ENCODE measurements at regions not wholly inside any gene's neighbourhood (a gene's known extent, or its start where the extent isn't known, plus 50 kb on each side); places are given as distances from the start of the nearest gene placed in this dataset.

DNA sequence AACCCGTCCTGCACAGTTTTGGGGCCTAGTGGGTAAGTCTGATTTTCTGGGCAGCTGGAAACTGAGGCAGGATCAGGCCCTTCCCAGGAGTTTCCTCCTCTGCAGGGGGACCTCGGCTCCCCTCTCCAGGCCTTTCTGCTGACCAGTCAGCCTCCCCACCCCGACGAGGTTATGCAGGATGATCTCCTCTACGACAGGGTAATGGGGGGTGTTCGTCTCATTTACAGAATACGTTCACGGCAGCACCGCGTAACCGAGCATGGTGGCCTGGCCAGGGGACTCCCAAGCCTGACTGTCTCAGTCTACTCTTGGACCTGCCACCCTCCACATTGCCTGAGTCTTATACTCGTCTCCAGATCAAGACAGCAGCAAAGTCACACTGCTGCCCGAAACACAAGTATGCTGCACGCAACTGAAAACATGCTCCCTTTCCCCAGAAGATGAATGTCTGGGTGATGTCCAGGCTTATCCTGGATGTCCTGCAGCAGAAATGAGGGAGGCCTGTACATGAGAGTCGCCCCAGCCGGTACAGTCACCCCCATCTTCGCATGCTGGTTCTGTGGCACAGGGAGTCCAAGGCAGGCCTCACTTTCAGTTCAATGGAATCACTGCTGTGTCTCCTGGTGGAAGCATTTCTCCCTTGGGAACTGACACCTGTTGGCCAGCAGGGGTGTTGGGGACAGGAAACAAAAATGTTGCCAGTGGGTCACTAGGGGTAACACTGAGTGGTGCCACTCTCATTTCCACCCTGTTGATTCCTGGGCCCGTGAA, 120.8 kb downstream of the SOX1 start:
- FAIRE-seq (no peak), DNase-seq (ENCODE audit: low read depth, low spot score) (no peak)
- Histone ChIP-seq H3K4me3 (replicated peaks in 1 of 3; ENCODE audit: insufficient read depth in 1 of 3, low read depth in 1 of 3, low read length in 3 of 3) (no peak overlapping the region), H3K9me3 (replicated peaks; ENCODE audit: control insufficient read depth, insufficient read depth, low read length) (peaks cover 3% of the 10 kb centered on the region), H3K27me3 (ENCODE audit: control insufficient read depth in 2 of 2, insufficient read depth in 2 of 2, low read length in 2 of 2) (no peaks in the 10 kb centered on the region), H3K4me2 (ENCODE audit: insufficient read depth, low read length) (no peak overlapping the region), H2AFZ (ENCODE audit: low read depth, low read length) (no peak overlapping the region), H3K9me1 (replicated peaks; ENCODE audit: control insufficient read depth, extremely low read depth, insufficient read depth, low read length) (no peaks in the 10 kb centered on the region), H4K20me1 (replicated peaks; ENCODE audit: control insufficient read depth, extremely low read depth, insufficient read depth, low read length) (no peaks in the 10 kb centered on the region), H3K27ac (ENCODE audit: insufficient read depth, low read depth, low read length) (no peak overlapping the region), H3K79me2 (ENCODE audit: control insufficient read depth, insufficient read depth, low read length) (no peaks in the 10 kb centered on the region), H3K9ac (replicated peaks; ENCODE audit: extremely low read depth, insufficient read depth, low read length) (no peak overlapping the region), H3K4me1 (ENCODE audit: control insufficient read depth, extremely low read depth, insufficient read depth, low read length) (no peaks in the 10 kb centered on the region), H3K36me3 (ENCODE audit: control insufficient read depth in 2 of 2, extremely low read depth in 1 of 2, insufficient read depth in 2 of 2, low read length in 2 of 2) (no peaks in the 10 kb centered on the region)
- ChIA-PET POLR2A (no interaction called here), CTCF (no interaction called here)
- dilution Hi-C loops (cut with MboI; ENCODE audit: extremely low pct_ligation_motif_present, low sequenced_read_pairs) (no loop called here), intact Hi-C loops (cut with micrococcal nuclease) (no loop called here)
- no TSS peak for BruUV-seq (replicated peaks)
- no peak for TF ChIP-seq EZH2 (IDR thresholded peaks at IDR 0.05; ENCODE audit: borderline replicate concordance, low read depth, low read length, severe bottlenecking)
- TF ChIP-seq, protein P1, sequence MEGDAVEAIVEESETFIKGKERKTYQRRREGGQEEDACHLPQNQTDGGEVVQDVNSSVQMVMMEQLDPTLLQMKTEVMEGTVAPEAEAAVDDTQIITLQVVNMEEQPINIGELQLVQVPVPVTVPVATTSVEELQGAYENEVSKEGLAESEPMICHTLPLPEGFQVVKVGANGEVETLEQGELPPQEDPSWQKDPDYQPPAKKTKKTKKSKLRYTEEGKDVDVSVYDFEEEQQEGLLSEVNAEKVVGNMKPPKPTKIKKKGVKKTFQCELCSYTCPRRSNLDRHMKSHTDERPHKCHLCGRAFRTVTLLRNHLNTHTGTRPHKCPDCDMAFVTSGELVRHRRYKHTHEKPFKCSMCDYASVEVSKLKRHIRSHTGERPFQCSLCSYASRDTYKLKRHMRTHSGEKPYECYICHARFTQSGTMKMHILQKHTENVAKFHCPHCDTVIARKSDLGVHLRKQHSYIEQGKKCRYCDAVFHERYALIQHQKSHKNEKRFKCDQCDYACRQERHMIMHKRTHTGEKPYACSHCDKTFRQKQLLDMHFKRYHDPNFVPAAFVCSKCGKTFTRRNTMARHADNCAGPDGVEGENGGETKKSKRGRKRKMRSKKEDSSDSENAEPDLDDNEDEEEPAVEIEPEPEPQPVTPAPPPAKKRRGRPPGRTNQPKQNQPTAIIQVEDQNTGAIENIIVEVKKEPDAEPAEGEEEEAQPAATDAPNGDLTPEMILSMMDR (IDR thresholded peaks at IDR 0.05; ENCODE audit: extremely low read depth in 1 of 2, insufficient read depth in 1 of 2, low read depth in 1 of 2, low read length in 2 of 2) = no peak
- no peak for TF ChIP-seq POLR2AphosphoS5 (IDR thresholded peaks at IDR 0.05; ENCODE audit: insufficient read depth, low read depth, low read length)
- TF ChIP-seq, protein P2, sequence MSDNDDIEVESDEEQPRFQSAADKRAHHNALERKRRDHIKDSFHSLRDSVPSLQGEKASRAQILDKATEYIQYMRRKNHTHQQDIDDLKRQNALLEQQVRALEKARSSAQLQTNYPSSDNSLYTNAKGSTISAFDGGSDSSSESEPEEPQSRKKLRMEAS (IDR thresholded peaks at IDR 0.05; ENCODE audit: insufficient read depth, insufficient read length) = no peak
- no peak for TF ChIP-seq GATA2 (IDR thresholded peaks at IDR 0.05; ENCODE audit: insufficient read depth, insufficient read length, low read depth, low read length)
- no peak for TF ChIP-seq JUN (IDR thresholded peaks at IDR 0.05; ENCODE audit: borderline replicate concordance, insufficient read depth, insufficient read length, low read depth)
- TF ChIP-seq FOS (IDR thresholded peaks at IDR 0.05; ENCODE audit: borderline replicate concordance, insufficient read depth, low read length) = no peak
- no peak for TF ChIP-seq MYC (IDR thresholded peaks at IDR 0.05; ENCODE audit: low read depth, low read length)
- TF ChIP-seq POLR2A (IDR thresholded peaks at IDR 0.05; ENCODE audit: low read depth, low read length) = no peak
